NT2/D1 (cell line): ENCODE measurements at regions not wholly inside any gene's neighbourhood (a gene's known extent, or its start where the extent isn't known, plus 50 kb on each side); places are given as distances from the start of the nearest gene placed in this dataset.

Source experiments
- SUZ12 ChIP-seq: IDR thresholded peaks from 2 replicates; pipeline ENCODE4 v1.6.1; 2011; ENCODE audit not compliant: insufficient read length, insufficient read depth; ENCODE audit errors: extremely low read depth
- YY1 ChIP-seq: IDR thresholded peaks from 2 replicates; pipeline ENCODE4 v1.6.1; 2011; ENCODE audit not compliant: insufficient read length, insufficient read depth

DNA sequence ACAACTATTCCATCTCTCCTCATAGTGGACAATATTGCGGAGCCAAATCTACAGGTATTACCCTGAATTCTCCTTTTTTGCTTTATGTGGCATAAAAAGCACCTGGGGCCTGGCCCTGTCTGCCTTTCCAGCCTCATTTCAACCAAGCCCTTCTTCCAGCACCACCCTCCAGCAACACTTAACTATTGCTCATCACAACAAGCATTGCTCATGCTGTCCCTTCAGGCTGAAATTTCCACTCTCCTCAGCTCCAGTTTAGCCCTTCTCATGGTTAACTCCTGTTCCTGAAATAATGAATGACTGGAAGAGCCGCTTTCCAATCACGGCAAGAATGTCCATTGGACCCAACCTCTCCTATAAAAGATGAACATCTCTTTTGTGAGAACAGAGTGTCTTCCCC is 107.4 kb downstream of the P2RY1 start:
- no peak for TF ChIP-seq YY1
- TF ChIP-seq SUZ12 = no peak
